GM19395 (cell line): ENCODE measurements at regions not wholly inside any gene's neighbourhood (a gene's known extent, or its start where the extent isn't known, plus 50 kb on each side); places are given as distances from the start of the nearest gene placed in this dataset.
"Not testable (repeated sequence)": the region's sequence is repeated elsewhere in the genome, so short reads cannot be mapped to it uniquely, and the experiment has no call there.

Experiments
- ATAC-seq: cut with Tn5 transposase; IDR thresholded peaks from one replicate; pipeline ENCODE4 v1.9.1; 2021; ENCODE audit warnings: mild to moderate bottlenecking, moderate library complexity; ENCODE audit not compliant: unreplicated experiment

DNA sequence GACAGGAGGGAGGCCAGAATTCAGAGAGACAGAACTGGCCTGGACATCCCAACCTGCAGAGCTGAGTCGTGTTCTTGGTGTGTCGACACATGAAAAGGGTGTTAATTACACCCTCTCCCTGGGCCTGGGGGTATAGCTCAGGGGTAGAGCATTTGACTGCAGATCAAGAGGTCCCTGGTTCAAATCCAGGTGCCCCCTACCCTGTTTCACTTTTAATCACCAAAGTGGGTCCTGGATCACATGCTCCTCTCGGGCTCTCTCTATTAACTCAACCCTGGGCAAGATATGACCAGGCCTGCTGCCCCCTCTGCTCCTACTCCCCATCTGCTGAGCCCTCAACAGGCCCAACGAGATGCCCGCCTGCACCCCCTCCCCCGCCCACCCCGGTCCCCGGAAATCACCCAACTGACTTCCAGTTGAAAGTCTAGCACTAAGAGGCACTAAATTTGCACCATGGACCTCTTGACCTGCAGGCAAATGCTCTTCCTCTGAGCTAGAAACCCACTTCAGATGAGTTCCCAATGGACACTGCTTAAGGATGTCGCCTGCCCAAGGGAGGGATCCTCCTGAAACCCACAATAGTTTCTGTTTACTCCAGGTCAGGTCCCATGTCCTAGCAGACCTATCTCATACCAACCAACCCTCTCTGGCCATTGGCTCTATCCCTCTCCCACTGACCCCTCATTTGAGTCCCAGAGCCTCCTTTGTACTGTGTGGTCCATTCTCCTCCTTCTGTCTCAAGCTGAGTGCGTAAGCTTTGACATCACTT, 137.6 kb downstream of the ZNF467 start:
- no peak for ATAC-seq

DNA sequence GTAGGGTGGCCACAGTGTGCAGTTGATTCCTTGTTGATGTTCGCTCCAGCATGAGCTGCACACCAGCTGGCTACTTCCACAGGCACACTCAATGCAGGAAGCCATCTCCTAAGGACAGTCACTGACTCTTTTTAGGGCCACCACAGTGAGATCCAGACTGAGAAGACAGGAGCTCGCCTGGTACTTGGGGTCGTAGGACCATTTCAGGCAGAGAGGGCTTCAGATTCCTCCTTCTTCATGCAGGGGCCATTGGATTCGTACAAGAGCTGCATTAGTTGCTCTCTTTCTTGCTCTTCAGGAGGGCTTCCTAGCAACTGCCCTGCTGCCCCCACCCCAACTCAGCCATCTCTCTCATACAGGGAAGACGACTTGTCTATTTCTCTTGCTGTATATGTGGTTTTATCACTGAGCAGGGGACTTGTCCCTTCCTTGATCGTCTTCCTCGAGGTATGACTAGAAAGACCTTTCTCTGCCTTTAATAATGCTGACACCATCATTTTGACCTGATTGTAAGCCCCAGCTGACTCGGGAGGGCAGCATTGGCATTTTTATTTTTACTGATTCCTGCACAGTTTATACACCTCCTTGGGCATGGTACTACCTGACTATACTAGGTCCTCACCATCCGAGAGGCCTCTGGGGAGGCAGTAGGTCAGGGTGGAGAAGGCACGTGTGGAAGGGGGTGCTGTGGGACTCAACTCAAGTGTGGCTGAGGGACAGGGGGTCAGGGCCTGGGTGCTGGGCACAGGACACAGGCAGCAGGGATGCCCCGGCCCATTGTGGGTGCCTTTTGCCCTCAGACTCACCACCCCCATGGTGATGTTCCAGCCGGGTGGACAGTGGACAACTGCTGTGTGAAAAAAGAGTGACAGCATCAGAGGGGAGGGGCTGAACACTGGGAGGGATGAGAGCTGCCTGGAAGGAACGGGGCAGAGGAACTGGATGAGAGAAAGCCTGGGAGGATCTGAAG, 136.7 kb upstream of the ZNF746 start:
- ATAC-seq, result no peak

DNA sequence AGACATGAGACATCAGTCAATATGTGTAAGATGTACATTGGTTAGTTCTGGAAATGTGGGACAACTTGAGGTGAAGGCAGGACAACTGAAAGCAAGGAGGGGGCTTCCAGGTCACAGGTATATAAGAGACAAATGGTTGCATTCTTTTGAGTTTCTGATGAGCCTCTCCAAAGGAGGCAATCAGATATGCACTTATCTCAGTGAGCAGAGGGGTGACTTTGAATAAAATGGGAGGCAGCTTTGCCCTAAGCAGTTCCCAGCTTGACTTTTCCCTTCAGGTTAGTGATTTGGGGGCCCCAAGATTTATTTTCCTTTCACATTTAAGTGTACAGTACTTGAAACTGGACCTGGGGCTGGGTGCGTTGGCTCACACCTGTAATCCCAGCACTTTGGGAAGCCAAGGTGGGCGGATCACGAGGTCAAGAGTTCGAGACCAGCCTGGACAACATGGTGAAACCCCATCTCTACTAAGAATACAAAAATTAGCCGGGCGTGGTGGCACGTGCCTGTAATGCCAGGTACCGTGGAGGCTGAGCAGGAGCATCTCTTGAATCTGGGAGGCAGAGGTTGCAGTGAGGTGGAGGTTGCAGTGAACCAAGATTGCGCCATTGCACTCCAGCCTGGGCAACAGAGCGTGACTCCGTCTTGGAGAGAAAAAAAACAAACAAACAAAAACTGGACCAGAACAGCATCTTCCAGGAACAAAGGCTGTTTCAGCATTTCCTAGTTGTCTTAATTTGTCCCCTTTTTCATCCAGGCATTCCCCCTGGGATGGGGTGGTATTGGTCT, 130.9 kb upstream of the ZNF746 start:
- ATAC-seq, result not testable (repeated sequence)

DNA sequence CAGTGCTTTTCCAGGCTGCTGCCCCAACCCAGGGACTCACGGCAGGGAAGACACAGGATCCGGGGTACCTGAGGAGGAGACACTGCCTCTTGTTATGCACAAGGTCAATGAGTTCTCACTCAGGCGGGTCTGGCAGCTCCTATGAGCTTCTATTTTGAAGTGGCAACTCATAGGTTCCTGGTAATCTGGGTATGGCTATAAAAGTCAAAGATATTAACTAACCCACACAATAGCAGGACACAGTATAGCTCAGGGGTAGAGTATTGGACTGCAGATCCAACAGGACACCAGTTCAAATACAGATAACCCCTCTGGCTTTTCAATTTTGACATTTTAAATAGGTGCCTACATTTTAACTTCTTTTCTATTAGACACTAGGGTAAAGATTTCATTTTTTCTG, 130.3 kb upstream of the ZNF746 start:
- ATAC-seq, result no peak

DNA sequence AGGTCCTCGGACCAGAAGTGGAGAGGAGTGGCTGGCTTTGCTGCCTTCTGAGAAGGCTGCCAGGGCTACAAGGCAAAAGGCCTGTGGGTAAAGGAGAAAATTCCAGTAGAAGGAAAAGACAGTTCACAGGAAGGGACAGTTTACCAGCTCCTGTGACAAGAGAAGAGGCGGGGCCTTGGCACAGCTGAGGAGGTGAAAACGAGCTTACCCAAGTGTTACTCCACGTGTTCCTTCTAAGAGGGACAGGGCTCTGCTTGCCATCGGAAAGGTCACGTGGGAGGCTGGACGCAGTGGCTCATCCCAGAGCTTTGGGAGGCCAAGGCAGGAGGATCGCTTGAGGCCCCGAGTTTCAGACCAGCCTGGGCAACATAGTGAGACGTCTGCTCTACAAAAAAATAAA, 129.4 kb upstream of the ZNF746 start:
- no peak for ATAC-seq

DNA sequence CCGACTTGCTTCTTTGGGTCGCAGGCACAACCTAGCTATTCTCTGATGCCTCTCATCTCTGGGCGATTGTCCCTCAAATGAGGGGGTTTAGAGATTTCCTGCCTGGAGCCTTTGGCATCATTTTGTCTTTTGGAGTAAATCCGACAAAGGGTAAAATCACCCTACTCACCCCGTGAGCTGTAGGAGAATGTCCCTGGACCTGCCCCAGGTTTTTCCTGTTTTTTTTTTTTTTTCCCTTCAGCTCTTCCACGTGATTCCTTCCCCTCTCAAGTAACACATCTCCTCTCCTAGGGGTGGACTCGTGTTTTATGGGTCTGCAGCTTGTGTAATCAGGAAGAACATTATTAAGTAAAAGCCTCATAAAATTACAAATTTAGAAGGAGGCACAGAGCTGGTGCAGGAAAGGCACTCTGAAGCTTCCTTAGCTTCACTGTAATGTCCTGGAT, 128.4 kb upstream of the ZNF746 start:
- ATAC-seq, result no peak

DNA sequence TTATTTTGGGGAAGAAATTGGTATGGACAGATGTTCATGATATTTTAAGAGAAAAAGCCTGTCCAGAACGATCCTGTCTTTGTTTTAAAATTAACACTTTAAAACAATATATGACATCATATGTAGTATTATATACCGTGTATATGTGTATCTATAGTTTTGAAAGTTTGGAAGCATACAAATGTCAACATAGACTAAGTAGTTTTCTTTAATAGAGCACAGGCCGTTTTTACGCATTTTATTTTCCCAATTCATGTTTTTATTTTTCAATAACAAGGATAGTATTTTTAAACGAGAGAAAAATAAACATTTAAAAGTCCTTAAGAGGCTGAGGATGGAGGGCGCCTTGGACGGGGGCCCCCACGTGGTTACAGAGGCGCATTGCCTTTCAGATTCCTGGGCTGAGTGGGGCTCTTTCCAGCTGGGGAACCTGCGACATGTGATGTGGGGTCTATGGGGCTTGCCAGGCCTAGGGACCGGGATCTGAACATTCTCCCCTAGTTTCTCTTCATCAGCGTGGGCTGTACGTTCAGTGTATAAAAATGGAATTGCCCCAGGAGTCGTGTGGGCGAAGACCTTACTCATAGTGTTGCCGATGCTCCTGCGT, 127.8 kb upstream of the ZNF746 start:
- ATAC-seq, result peak; percentile 41

DNA sequence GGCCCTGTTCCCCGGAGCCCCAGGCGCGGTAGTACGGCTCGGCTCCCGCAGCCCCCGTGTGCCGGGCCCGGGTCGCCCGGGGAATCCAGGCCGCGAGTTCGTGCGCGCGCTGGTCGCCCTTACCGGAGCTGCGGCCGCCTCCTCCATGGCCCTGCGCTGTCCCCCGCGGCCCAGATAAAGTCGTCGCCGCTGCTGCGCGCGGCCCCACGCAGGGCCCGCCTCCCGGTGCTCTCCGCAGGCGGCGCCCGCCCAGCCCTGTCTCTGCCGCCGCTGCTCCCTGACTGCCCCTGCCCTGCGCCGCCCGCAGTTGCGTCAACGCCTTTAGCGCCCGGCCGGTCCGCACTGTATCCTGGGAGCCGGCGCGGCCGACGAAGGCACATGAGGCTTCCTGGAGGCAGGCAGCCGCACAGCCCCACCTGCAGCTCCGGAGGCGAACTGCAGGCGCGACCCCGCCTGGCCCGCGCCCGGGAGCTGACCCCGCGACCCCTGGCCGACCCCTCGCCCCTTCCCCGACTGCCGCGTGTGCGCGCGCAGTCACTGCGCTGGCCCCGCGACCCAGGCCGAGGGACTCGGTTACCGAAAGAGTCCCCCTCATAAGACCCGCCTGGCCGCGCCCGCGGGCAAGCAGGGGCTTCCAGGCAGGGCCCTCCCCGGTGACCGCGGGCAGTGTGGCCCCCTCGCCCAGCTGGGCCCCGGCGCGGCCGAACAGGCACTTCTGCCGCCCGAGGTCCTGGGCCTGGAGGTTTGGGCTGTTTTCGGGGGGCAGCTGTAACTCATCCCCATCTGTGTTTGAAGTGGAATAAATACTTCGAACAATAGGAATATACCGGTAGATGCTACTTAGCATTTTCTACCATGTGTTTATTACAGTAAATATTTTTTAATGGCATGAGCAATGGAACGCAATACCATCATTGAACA, 127.1 kb upstream of the ZNF746 start:
- peak; percentile 87 for ATAC-seq

DNA sequence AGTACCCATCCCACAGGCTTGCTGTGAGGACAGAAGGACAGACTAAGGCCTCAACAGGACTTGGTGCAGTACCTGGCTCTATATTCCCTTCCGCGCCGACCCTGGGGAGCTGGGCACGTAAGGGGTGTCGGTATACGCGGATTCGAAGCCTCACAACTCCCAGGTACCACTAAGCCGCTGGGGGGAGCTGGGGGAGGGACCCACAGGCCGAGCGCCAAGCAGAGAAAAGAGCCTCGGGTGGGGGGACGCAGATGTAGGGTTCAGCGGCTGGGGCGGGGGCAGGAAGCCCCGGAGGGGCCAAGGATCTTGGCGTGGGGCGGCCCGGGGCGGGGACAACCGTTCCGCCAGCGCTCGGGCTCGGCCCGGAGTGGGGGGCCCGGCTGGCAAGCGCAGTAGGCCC, 126.4 kb upstream of the ZNF746 start:
- ATAC-seq, result peak; percentile 17

DNA sequence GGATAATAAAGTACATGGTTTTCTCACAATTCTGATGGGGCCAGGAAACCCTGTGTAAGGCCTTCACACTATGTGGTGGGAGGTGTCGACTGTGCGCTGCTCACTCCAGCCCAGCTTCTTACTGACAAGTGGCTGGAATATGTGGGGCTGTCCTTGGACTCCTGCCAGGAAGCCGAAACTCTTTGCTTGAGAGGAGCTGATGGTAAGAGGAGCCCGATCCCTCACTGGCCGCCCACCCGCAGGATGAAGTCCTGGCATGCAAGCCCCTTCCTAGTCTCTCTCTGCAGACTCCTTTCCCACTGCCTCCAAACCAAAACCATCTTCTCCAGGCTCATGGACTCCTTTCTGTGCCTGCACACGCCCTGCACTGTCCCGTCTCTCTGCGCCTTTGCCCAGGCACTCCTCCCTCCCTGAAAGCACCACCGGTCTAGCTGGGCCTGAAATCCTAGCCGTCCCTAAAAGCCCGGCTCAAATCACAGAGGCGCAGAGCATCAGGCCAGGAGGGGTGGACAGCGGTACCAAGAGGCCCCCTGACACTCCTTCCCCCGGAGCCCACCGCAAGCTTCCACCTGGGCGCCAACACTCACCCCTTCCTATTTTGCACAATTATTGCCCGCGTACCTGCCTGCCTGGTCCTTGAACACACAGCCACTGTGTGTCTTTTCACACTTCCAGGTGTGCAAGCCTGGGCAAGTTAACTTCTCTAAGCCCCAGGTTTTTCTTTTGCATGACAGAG, 125.8 kb upstream of the ZNF746 start:
- ATAC-seq, result not testable (repeated sequence)

DNA sequence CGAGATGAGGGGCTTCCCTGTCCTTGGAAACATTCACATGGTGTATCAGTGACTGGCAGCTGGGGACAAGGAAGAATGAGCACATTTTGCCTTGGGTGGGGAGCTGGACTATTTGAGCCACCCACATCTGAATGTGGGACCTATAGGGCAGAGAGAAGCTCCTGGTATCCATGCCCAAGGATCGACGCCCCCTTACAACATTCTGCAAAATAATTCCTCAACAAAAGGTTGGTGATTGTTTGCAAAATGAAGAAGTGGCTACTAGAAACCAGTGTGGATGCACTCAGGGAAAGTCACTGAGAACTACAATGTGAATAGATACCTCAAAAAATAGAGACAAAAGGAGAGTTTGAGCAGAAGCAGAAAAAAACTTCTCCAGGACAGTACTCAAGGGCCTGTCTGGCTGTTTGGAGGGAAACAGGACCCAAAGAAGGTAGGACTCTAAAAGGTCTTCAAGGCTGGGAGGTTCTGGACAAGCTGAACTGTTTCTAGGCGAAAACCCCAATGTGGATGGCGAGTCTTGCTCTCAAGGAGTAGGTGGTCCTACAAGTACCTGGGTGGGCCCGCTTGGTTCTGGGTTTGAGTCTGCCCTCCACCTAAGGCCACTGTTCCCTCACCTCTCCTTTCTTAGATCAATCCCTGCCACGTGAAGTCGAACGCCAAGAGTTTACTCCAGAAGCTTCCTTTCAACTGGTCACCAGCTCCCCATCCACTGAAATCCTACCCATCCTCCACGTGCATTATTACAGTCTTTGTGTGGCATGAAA, 125.0 kb upstream of the ZNF746 start:
- ATAC-seq, result no peak

DNA sequence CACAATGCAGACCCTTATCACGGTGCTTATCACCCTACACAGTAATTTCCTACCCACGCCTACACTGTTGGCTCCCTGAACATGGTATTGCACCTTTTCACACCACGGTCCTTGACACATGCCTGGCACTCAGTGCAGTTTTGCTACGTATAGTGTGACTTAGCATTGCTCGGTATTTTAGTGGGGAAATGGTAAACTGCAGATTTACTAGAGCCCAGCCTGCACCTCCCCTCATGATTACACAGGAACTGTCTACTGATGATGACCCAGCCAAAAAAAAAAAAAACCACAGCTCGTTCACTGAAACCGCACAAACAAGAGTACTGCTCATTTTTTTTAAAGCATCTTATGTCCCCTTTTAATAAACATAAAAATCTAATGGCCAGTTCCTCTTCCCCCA, 124.2 kb upstream of the ZNF746 start:
- no peak for ATAC-seq

DNA sequence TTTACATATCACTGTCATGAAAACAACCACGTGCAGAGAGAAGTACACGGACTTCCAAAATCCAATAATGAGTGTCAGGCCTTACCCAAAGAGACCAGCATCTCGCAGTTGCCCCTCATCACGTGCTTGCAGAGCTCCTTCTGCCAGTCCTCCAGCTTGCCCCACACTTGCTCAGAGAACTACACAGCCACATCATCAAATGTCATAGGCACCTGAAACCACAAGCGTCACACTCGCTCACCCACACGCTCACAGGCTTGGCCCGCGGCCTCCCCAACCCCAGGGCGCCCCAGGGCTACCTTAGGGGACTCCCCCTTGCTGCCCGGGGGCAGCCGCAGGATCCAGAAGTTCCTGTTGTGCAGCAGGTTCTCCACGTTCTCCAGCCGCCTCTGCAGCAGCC, 123.4 kb upstream of the ZNF746 start:
- ATAC-seq, result peak; percentile 35

DNA sequence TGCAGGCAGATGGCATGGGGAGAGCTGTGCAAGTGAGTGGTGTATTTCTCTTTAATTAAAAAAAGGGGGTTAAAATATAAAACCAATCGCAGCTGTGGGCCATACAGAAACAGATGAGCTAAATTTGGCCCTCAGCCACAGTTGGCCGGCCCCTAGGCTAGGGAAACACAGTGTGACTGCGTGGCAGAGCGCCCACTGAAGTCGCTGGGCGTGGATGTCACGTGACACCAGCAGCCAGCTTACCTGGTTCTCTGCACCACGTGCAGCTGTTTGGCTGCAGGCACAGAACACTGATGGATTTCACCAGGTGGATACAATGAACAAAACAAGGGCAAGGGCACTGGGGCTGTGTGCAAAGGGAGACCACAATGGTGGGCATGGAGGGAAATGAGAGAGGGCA, 119.3 kb upstream of the ZNF746 start:
- ATAC-seq, result no peak

DNA sequence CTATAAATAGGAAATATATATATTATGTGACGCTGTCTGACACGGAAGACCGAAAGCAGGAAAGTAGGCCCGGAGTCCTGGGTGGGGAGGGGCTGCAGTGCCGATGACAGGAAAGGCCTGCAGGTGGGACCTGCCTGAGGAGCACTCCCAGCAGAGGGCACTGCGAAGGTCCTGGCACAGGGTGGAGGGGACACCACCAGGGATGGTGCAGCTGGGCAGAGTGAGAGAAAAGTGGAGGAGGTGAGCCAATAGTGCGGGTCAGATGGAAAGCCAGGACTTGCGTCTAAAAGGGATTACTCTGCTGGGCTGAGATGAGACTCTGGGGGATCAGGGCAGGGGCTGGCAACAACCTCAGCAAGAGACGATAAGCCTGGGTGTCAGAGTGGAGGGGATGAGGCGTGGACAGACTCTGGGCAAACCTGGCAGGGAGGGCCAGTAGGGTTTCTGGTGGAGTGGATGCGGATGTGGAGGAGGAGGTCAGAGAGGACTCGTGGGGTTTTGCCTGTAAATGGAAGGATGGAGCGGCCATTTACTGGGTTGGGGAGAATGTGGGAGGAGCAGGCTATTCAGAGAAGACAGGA, 118.2 kb upstream of the ZNF746 start:
- ATAC-seq, result no peak

DNA sequence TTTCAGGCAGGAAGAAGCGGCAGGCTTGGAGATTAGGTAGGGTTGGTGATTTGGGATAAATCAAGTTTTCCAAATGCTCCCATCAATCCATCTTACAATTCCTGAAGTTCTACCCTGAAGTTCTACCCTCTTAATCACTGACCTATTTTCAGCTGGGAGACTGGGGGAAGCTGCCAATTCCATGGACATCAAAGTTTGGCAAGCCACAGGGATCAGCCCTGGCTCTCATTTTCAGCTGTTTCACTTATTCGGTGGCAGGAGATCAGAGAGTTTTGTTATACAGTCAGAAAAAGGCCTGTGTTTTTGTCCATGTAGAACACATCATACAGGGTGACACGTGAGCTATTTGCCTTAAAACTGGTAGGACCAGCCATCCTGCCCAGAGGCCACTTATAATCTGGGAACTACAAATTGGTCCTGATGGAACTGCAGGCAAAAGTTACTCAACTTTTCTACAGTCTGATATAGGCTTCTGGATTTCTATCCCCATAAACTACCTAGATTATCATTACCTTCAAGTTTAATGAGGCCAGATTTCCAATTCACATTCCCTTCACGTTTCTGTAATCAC, 112.9 kb upstream of the ZNF746 start:
- no peak for ATAC-seq

DNA sequence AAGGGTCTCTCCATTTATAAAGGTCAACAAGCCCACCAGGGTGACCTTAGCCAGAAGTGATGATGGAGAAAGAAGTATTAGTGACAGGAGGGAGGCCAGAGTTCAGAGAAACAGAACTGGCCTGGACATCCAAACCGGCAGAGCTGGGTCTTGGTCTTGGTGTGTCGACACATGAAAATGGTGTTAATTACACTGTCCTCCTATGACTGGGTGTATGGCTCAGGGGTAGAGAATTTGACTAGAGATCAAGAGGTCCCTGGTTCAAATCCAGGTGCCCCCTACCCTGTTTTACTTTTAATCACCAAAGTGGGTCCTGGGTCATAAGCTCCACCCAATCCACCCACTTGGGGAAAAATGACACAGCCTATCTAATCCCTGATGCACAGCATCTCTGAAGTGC, 110.6 kb upstream of the ZNF746 start:
- no peak for ATAC-seq

DNA sequence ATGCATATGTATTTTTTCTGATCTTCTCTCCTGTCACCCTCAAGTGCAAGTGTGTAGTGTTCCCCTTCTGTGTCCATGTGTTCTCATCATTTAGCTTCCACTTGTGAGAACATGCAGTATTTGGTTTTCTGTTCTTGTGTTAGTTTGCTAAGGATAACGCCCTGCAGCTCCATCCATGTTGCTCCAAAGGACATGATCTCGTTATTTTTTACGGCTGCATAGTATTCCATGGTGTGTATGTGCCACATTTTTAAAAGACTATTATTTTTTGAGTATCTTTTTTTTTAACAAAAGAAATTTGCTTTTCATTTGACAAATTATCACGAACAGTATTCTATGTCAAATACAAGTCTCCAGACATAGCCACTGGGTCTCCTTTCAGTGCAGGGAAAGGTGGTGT, 110.1 kb upstream of the ZNF746 start:
- ATAC-seq, result no peak
